HCT116 (cell line): ENCODE measurements at regions not wholly inside any gene's neighbourhood (a gene's known extent, or its start where the extent isn't known, plus 50 kb on each side); places are given as distances from the start of the nearest gene placed in this dataset.

ENCODE experiments used
- ATAC-seq: fragments of 200-7000 bp; cut with Tn5 transposase; 2 replicates; pipeline ENCODE4 v1.9.1; 2020; ENCODE audit warnings: mild to moderate bottlenecking, moderate library complexity
- BruUV-seq: library from RNA; stranded (reverse); fragments of 400-500 nt; replicated peaks from 2 replicates; lab custom pipeline; 2021; lab: Mats Ljungman, UMichigan
- CTCF ChIA-PET: fragments of 300-600 bp; sonication (Branson Sonifier 250); formaldehyde crosslinking; loops from one replicate; lab custom pipeline; 2021; ENCODE audit warnings: antibody characterized with exemption; lab: Charles Lee
- POLR2A ChIA-PET: fragments of 300-600, 350-600 bp; sonication (Branson Sonifier 250); formaldehyde crosslinking; loops from one replicate; lab custom pipeline; 2021; ENCODE audit warnings: antibody characterized with exemption; lab: Charles Lee
- RAD21 ChIA-PET, 2 experiments: fragments of 300-600 bp; sonication (Branson Sonifier 250); formaldehyde crosslinking; loops; one replicate each; lab custom pipeline; 2023; ENCODE audit warnings: low total read pairs in 2 of 2; ENCODE audit not compliant: uncharacterized antibody in 2 of 2, unreplicated experiment in 2 of 2, low non-redundant PET in 1 of 2; lab: Charles Lee
- DNase-seq: peaks from one replicate; pipeline ENCODE4 v3.0.0-alpha.2; 2010; ENCODE audit warnings: low read depth, low spot score
- H2AFZ ChIP-seq: fragments of 200-600 bp; shearing (Covaris generic), sonication (generic); 2 replicates; pipeline ENCODE4 v1.6.1; 2017; ENCODE audit warnings: low read depth, mixed run types, mixed read lengths, antibody characterized with exemption, low read length; ENCODE audit not compliant: poor library complexity, severe bottlenecking
- H3K27ac ChIP-seq: 2 replicates; pipeline ENCODE4 v1.5.1; 2012; ENCODE audit warnings: low read depth, low read length
- H3K27me3 ChIP-seq: fragments of 200-600 bp; sonication (generic); 2 replicates; pipeline ENCODE4 v1.6.1; 2016; ENCODE audit warnings: mixed run types, low read length, mixed read lengths; ENCODE audit not compliant: insufficient read depth
- H3K36me3 ChIP-seq, 2 experiments: fragments of 200-500 bp in 1 of 2; fragments of 200-600 bp in 1 of 2; sonication (Bioruptor generic) in 1 of 2; sonication (generic) in 1 of 2; 2 replicates each; pipeline versions ENCODE4 v1.5.1 to v1.6.1; 2014 to 2016; ENCODE audit warnings: low read length in 2 of 2, inconsistent platforms in 1 of 2, mixed read lengths in 1 of 2, mixed run types in 1 of 2; ENCODE audit not compliant: insufficient read depth in 2 of 2, control insufficient read depth in 1 of 2
- H3K4me1 ChIP-seq, 2 experiments: fragments of 200-600 bp in 1 of 2; sonication (generic) in 1 of 2; 2 replicates each; pipeline versions ENCODE4 v1.5.1 to v1.6.1; 2012 to 2017; ENCODE audit warnings: low read length in 2 of 2, inconsistent platforms in 1 of 2, mild to moderate bottlenecking in 1 of 2, mixed read lengths in 1 of 2, mixed run types in 1 of 2, moderate library complexity in 1 of 2; ENCODE audit not compliant: insufficient read depth in 2 of 2, control insufficient read depth in 1 of 2
- H3K4me2 ChIP-seq: fragments of 200-600 bp; sonication (generic); 2 replicates; pipeline ENCODE4 v1.6.1; 2017; ENCODE audit warnings: mixed run types, low read length, mixed read lengths
- H3K4me3 ChIP-seq, 2 experiments: fragments of 200-600 bp in 1 of 2; sonication (generic) in 1 of 2; replicated peaks in 1 of 2; 2 replicates each; pipeline ENCODE4 v1.5.1; 2011 to 2016; ENCODE audit warnings: low read length in 2 of 2, control low read depth in 1 of 2, low read depth in 1 of 2, mild to moderate bottlenecking in 1 of 2, mixed read lengths in 1 of 2, mixed run types in 1 of 2
- H3K79me2 ChIP-seq: fragments of 200-600 bp; sonication (generic); 2 replicates; pipeline ENCODE4 v1.6.1; 2017; ENCODE audit warnings: mild to moderate bottlenecking, mixed run types, low read length, moderate library complexity, mixed read lengths; ENCODE audit not compliant: insufficient read depth
- H3K9ac ChIP-seq: fragments of 200-600 bp; sonication (generic); 2 replicates; pipeline ENCODE4 v1.6.1; 2016; ENCODE audit warnings: low read length, mixed read lengths
- H3K9me2 ChIP-seq: fragments of 200-600 bp; sonication (generic), shearing (Covaris generic); 2 replicates; pipeline ENCODE4 v1.6.1; 2017; ENCODE audit warnings: mixed run types, mild to moderate bottlenecking, moderate library complexity; ENCODE audit not compliant: insufficient read depth
- H3K9me3 ChIP-seq, 2 experiments: fragments of 200-500 bp in 1 of 2; fragments of 200-600 bp in 1 of 2; sonication (Bioruptor generic) in 1 of 2; sonication (generic) in 1 of 2; 2 replicates each; pipeline ENCODE4 v1.6.1; 2014 to 2017; ENCODE audit warnings: low read length in 2 of 2, mixed read lengths in 2 of 2, inconsistent platforms in 1 of 2, low read depth in 1 of 2, mild to moderate bottlenecking in 1 of 2, mixed run types in 1 of 2, moderate library complexity in 1 of 2; ENCODE audit not compliant: control insufficient read depth in 1 of 2, insufficient read depth in 1 of 2
- H4K20me1 ChIP-seq: fragments of 200-600 bp; sonication (generic), shearing (Covaris generic); 2 replicates; pipeline ENCODE4 v1.6.1; 2017; ENCODE audit warnings: mixed run types, mild to moderate bottlenecking, moderate library complexity; ENCODE audit not compliant: insufficient read depth
- CBX3 ChIP-seq: IDR thresholded peaks from 2 replicates; pipeline ENCODE4 v1.6.1; 2012; ENCODE audit warnings: low read depth
- CEBPB ChIP-seq: IDR thresholded peaks from 2 replicates; pipeline ENCODE4 v1.6.1; 2012; ENCODE audit warnings: low read depth
- EGR1 ChIP-seq: IDR thresholded peaks from 2 replicates; pipeline ENCODE4 v1.6.1; 2012; ENCODE audit warnings: low read depth
- EZH2 ChIP-seq: fragments of 200-600 bp; sonication (generic); IDR thresholded peaks from 2 replicates; pipeline ENCODE4 v1.6.1; 2017; ENCODE audit warnings: antibody characterized with exemption, mixed run types
- FOSL1 ChIP-seq: IDR thresholded peaks from 2 replicates; pipeline ENCODE4 v1.6.1; 2012; ENCODE audit warnings: low read depth
- JUND ChIP-seq: IDR thresholded peaks from 2 replicates; pipeline ENCODE4 v1.6.1; 2012
- POLR2AphosphoS5 ChIP-seq: IDR thresholded peaks from 2 replicates; pipeline ENCODE4 v1.6.1; 2011; ENCODE audit warnings: mild to moderate bottlenecking, low read depth, low read length, moderate library complexity
- RAD21 ChIP-seq: IDR thresholded peaks from 2 replicates; pipeline ENCODE4 v1.6.1; 2012; ENCODE audit warnings: low read depth, mild to moderate bottlenecking
- SIN3A ChIP-seq: IDR thresholded peaks from 2 replicates; pipeline ENCODE4 v1.6.1; 2012; ENCODE audit warnings: low read depth
- SRF ChIP-seq: IDR thresholded peaks from 2 replicates; pipeline ENCODE4 v1.6.1; 2012; ENCODE audit warnings: low read depth
- YY1 ChIP-seq: IDR thresholded peaks from 2 replicates; pipeline ENCODE4 v1.6.1; 2011; ENCODE audit warnings: low read length, low read depth, moderate library complexity, mild to moderate bottlenecking; ENCODE audit not compliant: insufficient replicate concordance; ENCODE audit errors: extremely low read depth
- ZBTB33 ChIP-seq: IDR thresholded peaks from 2 replicates; pipeline ENCODE4 v1.6.1; 2011; ENCODE audit warnings: mild to moderate bottlenecking, low read length, moderate library complexity; ENCODE audit not compliant: insufficient replicate concordance; ENCODE audit errors: extremely low read depth
- ZFX ChIP-seq: fragments of 450-650 bp; IDR thresholded peaks from 2 replicates; pipeline ENCODE4 v1.6.1; 2017
- intact Hi-C: fragments of 100-400 bp; cut with micrococcal nuclease; formaldehyde crosslinking; loops from 2 replicates; pipeline ENCODE4 v1.10.0; 2022
- TF ChIP-seq, protein P1 (sequence below), 3 experiments: fragments of 200-600 bp in 1 of 3; sonication (generic) in 1 of 3; IDR thresholded peaks in 2 of 3; conservative IDR thresholded peaks in 1 of 3; 2 replicates each; pipeline ENCODE4 v1.5.1; 2012 to 2017; ENCODE audit warnings: low read depth in 2 of 3, low read length in 2 of 3, antibody characterized with exemption in 1 of 3, borderline replicate concordance in 1 of 3, control low read depth in 1 of 3, mild to moderate bottlenecking in 1 of 3, mixed read lengths in 1 of 3, mixed run types in 1 of 3, moderate library complexity in 1 of 3; ENCODE audit not compliant: insufficient read depth in 1 of 3

GRCh38 chr7:88429382-88429781 lies 122.7 kb upstream of the STEAP4 start:
- ChIA-PET POLR2A (no interaction called here), RAD21 (no interaction called here), CTCF (no interaction called here)
- H3K9me3 ChIP-seq = no peaks in the 10 kb centered on the region
- no peak overlapping the region for H3K4me3 ChIP-seq
- no peak overlapping the region for H3K9ac ChIP-seq
- H3K9me2 ChIP-seq = no peaks in the 10 kb centered on the region
- peak overlapping the region; percentile 10; the same call in 1 of the 2 replicates for H3K4me2 ChIP-seq
- H3K36me3 ChIP-seq = no peaks in the 10 kb centered on the region
- peaks cover 3 to 7% of the 10 kb centered on the region in 2 experiments; a peak in 2 of 4 replicates for H3K4me1 ChIP-seq
- H3K27ac ChIP-seq = no peak overlapping the region
- H3K79me2 ChIP-seq = no peaks in the 10 kb centered on the region
- no peak overlapping the region for H2AFZ ChIP-seq
- peak; percentile 63 for ATAC-seq
- BruUV-seq = no TSS peak
- H4K20me1 ChIP-seq = no peaks in the 10 kb centered on the region
- DNase-seq = peak; percentile 15
- TF ChIP-seq, protein P1, sequence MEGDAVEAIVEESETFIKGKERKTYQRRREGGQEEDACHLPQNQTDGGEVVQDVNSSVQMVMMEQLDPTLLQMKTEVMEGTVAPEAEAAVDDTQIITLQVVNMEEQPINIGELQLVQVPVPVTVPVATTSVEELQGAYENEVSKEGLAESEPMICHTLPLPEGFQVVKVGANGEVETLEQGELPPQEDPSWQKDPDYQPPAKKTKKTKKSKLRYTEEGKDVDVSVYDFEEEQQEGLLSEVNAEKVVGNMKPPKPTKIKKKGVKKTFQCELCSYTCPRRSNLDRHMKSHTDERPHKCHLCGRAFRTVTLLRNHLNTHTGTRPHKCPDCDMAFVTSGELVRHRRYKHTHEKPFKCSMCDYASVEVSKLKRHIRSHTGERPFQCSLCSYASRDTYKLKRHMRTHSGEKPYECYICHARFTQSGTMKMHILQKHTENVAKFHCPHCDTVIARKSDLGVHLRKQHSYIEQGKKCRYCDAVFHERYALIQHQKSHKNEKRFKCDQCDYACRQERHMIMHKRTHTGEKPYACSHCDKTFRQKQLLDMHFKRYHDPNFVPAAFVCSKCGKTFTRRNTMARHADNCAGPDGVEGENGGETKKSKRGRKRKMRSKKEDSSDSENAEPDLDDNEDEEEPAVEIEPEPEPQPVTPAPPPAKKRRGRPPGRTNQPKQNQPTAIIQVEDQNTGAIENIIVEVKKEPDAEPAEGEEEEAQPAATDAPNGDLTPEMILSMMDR (IDR thresholded peaks at IDR 0.05 in 2 of 3, conservative IDR thresholded peaks at IDR 0.05 in 1 of 3; ENCODE audit: borderline replicate concordance in 1 of 3, insufficient read depth in 1 of 3, low read depth in 2 of 3, low read length in 2 of 3) = peak in 1 of 3 experiments; percentile 30; a peak in 1 of 6 replicates
- TF ChIP-seq POLR2AphosphoS5 (no peak), SRF (no peak), FOSL1 (peak; percentile 31; the same call in 1 of the 2 replicates), RAD21 (no peak), JUND (peak; percentile 24; the same call in 1 of the 2 replicates), EGR1 (no peak), CBX3 (no peak), ZBTB33 (no peak), ZFX (no peak), EZH2 (no peak), YY1 (no peak), CEBPB (no peak), SIN3A (no peak)
- intact Hi-C loops = no loop called here
- no peaks in the 10 kb centered on the region for H3K27me3 ChIP-seq
